ENCODE measurements at regions not wholly inside any gene's neighbourhood (a gene's known extent, or its start where the extent isn't known, plus 50 kb on each side); places are given as distances from the start of the nearest gene placed in this dataset.
"Not testable (repeated sequence)": the region's sequence is repeated elsewhere in the genome, so short reads cannot be mapped to it uniquely, and the experiment has no call there.

- ATAC-seq (replicated peaks; ENCODE audit: extremely low read depth, poor library complexity, severe bottlenecking) = no peak
Measured at GRCh38 chr5:118522626-118523025, 465.7 kb downstream of the DTWD2 start.

GRCh38 chr5:118520771-118521415 is 467.5 kb downstream of the DTWD2 start:
- peaks cover 13% of the 10 kb centered on the region for H3K9me3 Mint-ChIP-seq

More at GRCh38 chr5:118522626-118523025, 465.7 kb downstream of the DTWD2 start:
- Mint-ChIP-seq H3K4me1 (no peaks in the 10 kb centered on the region), H3K27ac (ENCODE audit: low read depth) (no peak overlapping the region), H3K9me3 (peaks cover 5% of the 10 kb centered on the region), H3K4me3 (no peak overlapping the region), H3K36me3 (ENCODE audit: insufficient read depth) (peaks cover 3% of the 10 kb centered on the region), H3K27me3 (no peaks in the 10 kb centered on the region)
- DNase-seq (ENCODE audit: low spot score in 2 of 2) = no peak

GRCh38 chr5:118519466-118519865 is 468.9 kb downstream of the DTWD2 start:
- Mint-ChIP-seq H3K27ac (ENCODE audit: low read depth) (no peak overlapping the region), H3K9me3 (peaks cover 19% of the 10 kb centered on the region), H3K4me1 (no peaks in the 10 kb centered on the region), H3K4me3 (no peak overlapping the region), H3K36me3 (ENCODE audit: insufficient read depth) (peaks cover 3% of the 10 kb centered on the region), H3K27me3 (no peaks in the 10 kb centered on the region)
- ATAC-seq (replicated peaks; ENCODE audit: extremely low read depth, poor library complexity, severe bottlenecking) (no peak), DNase-seq (ENCODE audit: low spot score in 2 of 2) (no peak)

More at GRCh38 chr5:118520771-118521415, 467.5 kb downstream of the DTWD2 start:
- Mint-ChIP-seq H3K27ac (ENCODE audit: low read depth) (no peak overlapping the region), H3K4me1 (no peaks in the 10 kb centered on the region), H3K27me3 (no peaks in the 10 kb centered on the region), H3K4me3 (no peak overlapping the region), H3K36me3 (ENCODE audit: insufficient read depth) (peaks cover 3% of the 10 kb centered on the region)
- ATAC-seq (replicated peaks; ENCODE audit: extremely low read depth, poor library complexity, severe bottlenecking) (no peak), DNase-seq (ENCODE audit: low spot score in 2 of 2) (no peak)

- H3K27ac Mint-ChIP-seq (ENCODE audit: low read depth) = no peak overlapping the region
Measured at GRCh38 chr5:118518720-118519119, 469.6 kb downstream of the DTWD2 start.

GRCh38 chr5:118511846-118512245 is 476.5 kb downstream of the DTWD2 start:
- H3K27me3 Mint-ChIP-seq = no peaks in the 10 kb centered on the region
- no peaks in the 10 kb centered on the region for H3K4me1 Mint-ChIP-seq
- H3K36me3 Mint-ChIP-seq (ENCODE audit: insufficient read depth) = no peaks in the 10 kb centered on the region
- H3K9me3 Mint-ChIP-seq = peaks cover 10% of the 10 kb centered on the region
- ATAC-seq (replicated peaks; ENCODE audit: extremely low read depth, poor library complexity, severe bottlenecking) (no peak), DNase-seq (ENCODE audit: low spot score in 2 of 2) (no peak)
- no peak overlapping the region for H3K4me3 Mint-ChIP-seq
- no peak overlapping the region for H3K27ac Mint-ChIP-seq (ENCODE audit: low read depth)

More at GRCh38 chr5:118518720-118519119, 469.6 kb downstream of the DTWD2 start:
- no peaks in the 10 kb centered on the region for H3K4me1 Mint-ChIP-seq
- DNase-seq (ENCODE audit: low spot score in 2 of 2) = no peak
- H3K27me3 Mint-ChIP-seq = no peaks in the 10 kb centered on the region
- no peak for ATAC-seq (replicated peaks; ENCODE audit: extremely low read depth, poor library complexity, severe bottlenecking)
- no peak overlapping the region for H3K4me3 Mint-ChIP-seq
- H3K9me3 Mint-ChIP-seq = peaks cover 19% of the 10 kb centered on the region
- H3K36me3 Mint-ChIP-seq (ENCODE audit: insufficient read depth) = peaks cover 3% of the 10 kb centered on the region

GRCh38 chr5:118506217-118506852 is 482.0 kb downstream of the DTWD2 start:
- Mint-ChIP-seq H3K36me3 (ENCODE audit: insufficient read depth) (no peaks in the 10 kb centered on the region), H3K4me3 (no peak overlapping the region), H3K27me3 (no peaks in the 10 kb centered on the region), H3K9me3 (peaks cover 13% of the 10 kb centered on the region), H3K27ac (ENCODE audit: low read depth) (no peak overlapping the region), H3K4me1 (no peaks in the 10 kb centered on the region)
- no peak for ATAC-seq (replicated peaks; ENCODE audit: extremely low read depth, poor library complexity, severe bottlenecking)
- DNase-seq (ENCODE audit: low spot score in 2 of 2) = no peak

GRCh38 chr5:118502232-118502631 is 486.1 kb downstream of the DTWD2 start:
- H3K27ac Mint-ChIP-seq (ENCODE audit: low read depth); H3K4me3 Mint-ChIP-seq; H3K36me3 Mint-ChIP-seq (ENCODE audit: insufficient read depth); ATAC-seq (replicated peaks; ENCODE audit: extremely low read depth, poor library complexity, severe bottlenecking); DNase-seq (ENCODE audit: low spot score in 2 of 2); H3K27me3 Mint-ChIP-seq; H3K4me1 Mint-ChIP-seq: not testable (repeated sequence)
- peaks cover 26% of the 10 kb centered on the region for H3K9me3 Mint-ChIP-seq

GRCh38 chr5:118491351-118491750 is 497.0 kb downstream of the DTWD2 start:
- no peak for ATAC-seq (replicated peaks; ENCODE audit: extremely low read depth, poor library complexity, severe bottlenecking)
- DNase-seq (ENCODE audit: low spot score in 2 of 2) = no peak
- H3K9me3 Mint-ChIP-seq = peaks cover 9% of the 10 kb centered on the region
- H3K36me3 Mint-ChIP-seq (ENCODE audit: insufficient read depth) = no peaks in the 10 kb centered on the region
- H3K27ac Mint-ChIP-seq (ENCODE audit: low read depth) = no peak overlapping the region
- H3K4me3 Mint-ChIP-seq = no peak overlapping the region
- no peaks in the 10 kb centered on the region for H3K4me1 Mint-ChIP-seq
- no peaks in the 10 kb centered on the region for H3K27me3 Mint-ChIP-seq

GRCh38 chr5:118486647-118487225 is 501.6 kb downstream of the DTWD2 start:
- Mint-ChIP-seq H3K4me1 (no peaks in the 10 kb centered on the region), H3K36me3 (ENCODE audit: insufficient read depth) (no peaks in the 10 kb centered on the region), H3K27ac (ENCODE audit: low read depth) (no peak overlapping the region), H3K4me3 (no peak overlapping the region), H3K27me3 (no peaks in the 10 kb centered on the region), H3K9me3 (peaks cover 9% of the 10 kb centered on the region)
- no peak for DNase-seq (ENCODE audit: low spot score in 2 of 2)
- ATAC-seq (replicated peaks; ENCODE audit: extremely low read depth, poor library complexity, severe bottlenecking) = no peak

- Mint-ChIP-seq H3K4me1 (no peaks in the 10 kb centered on the region), H3K4me3 (no peak overlapping the region), H3K27ac (ENCODE audit: low read depth) (no peak overlapping the region), H3K36me3 (ENCODE audit: insufficient read depth) (no peaks in the 10 kb centered on the region), H3K27me3 (no peaks in the 10 kb centered on the region), H3K9me3 (peaks cover 4% of the 10 kb centered on the region)
- ATAC-seq (replicated peaks; ENCODE audit: extremely low read depth, poor library complexity, severe bottlenecking) (no peak), DNase-seq (ENCODE audit: low spot score in 2 of 2) (no peak)
Measured at GRCh38 chr5:118479285-118479684, 509.1 kb downstream of the DTWD2 start.

- H3K4me1 Mint-ChIP-seq = no peaks in the 10 kb centered on the region
- H3K36me3 Mint-ChIP-seq (ENCODE audit: insufficient read depth) = no peaks in the 10 kb centered on the region
- no peaks in the 10 kb centered on the region for H3K27me3 Mint-ChIP-seq
- DNase-seq (ENCODE audit: low spot score in 2 of 2) (no peak), ATAC-seq (replicated peaks; ENCODE audit: extremely low read depth, poor library complexity, severe bottlenecking) (no peak)
- peaks cover 4% of the 10 kb centered on the region for H3K9me3 Mint-ChIP-seq
- H3K4me3 Mint-ChIP-seq = no peak overlapping the region
- H3K27ac Mint-ChIP-seq (ENCODE audit: low read depth) = no peak overlapping the region
Measured at GRCh38 chr5:118478852-118479251, 509.5 kb downstream of the DTWD2 start.

- Mint-ChIP-seq H3K4me1 (no peaks in the 10 kb centered on the region), H3K27ac (ENCODE audit: low read depth) (no peak overlapping the region), H3K4me3 (no peak overlapping the region), H3K9me3 (peaks cover 23% of the 10 kb centered on the region), H3K27me3 (no peaks in the 10 kb centered on the region), H3K36me3 (ENCODE audit: insufficient read depth) (no peaks in the 10 kb centered on the region)
- DNase-seq (ENCODE audit: low spot score in 2 of 2) (no peak), ATAC-seq (replicated peaks; ENCODE audit: extremely low read depth, poor library complexity, severe bottlenecking) (no peak)
Measured at GRCh38 chr5:118468085-118468484, 520.3 kb downstream of the DTWD2 start.

GRCh38 chr5:118467103-118467502 is 521.2 kb downstream of the DTWD2 start:
- Mint-ChIP-seq H3K9me3 (peaks cover 23% of the 10 kb centered on the region), H3K27me3 (no peaks in the 10 kb centered on the region), H3K36me3 (ENCODE audit: insufficient read depth) (no peaks in the 10 kb centered on the region), H3K27ac (ENCODE audit: low read depth) (no peak overlapping the region), H3K4me1 (no peaks in the 10 kb centered on the region), H3K4me3 (no peak overlapping the region)
- no peak for DNase-seq (ENCODE audit: low spot score in 2 of 2)
- ATAC-seq (replicated peaks; ENCODE audit: extremely low read depth, poor library complexity, severe bottlenecking) = no peak
